Caco-2 (cell line): ENCODE measurements at regions not wholly inside any gene's neighbourhood (a gene's known extent, or its start where the extent isn't known, plus 50 kb on each side); places are given as distances from the start of the nearest gene placed in this dataset.

Experiments
- BruUV-seq: library from RNA; stranded (reverse); fragments of 400-500 nt; replicated peaks from 2 replicates; lab custom pipeline; 2021; lab: Mats Ljungman, UMichigan
- CTCF ChIA-PET: fragments of 300-600 bp; sonication (Branson Sonifier 250); formaldehyde crosslinking; loops from one replicate; lab custom pipeline; 2022; ENCODE audit warnings: antibody characterized with exemption; lab: Charles Lee
- POLR2A ChIA-PET: fragments of 300-600 bp; sonication (Branson Sonifier 250); formaldehyde crosslinking; loops from one replicate; lab custom pipeline; 2022; ENCODE audit warnings: antibody characterized with exemption; lab: Charles Lee
- DNase-seq, 2 experiments: peaks; one replicate each; pipeline versions ENCODE4 v3.0.0 to v3.0.0-alpha.2; 2020 to 2022
- H3K27me3 ChIP-seq: replicated peaks from 2 replicates; pipeline ENCODE4 v1.6.0; 2011; ENCODE audit warnings: low read length; ENCODE audit not compliant: control insufficient read depth, insufficient read depth
- H3K36me3 ChIP-seq: 2 replicates; pipeline ENCODE4 v1.5.1; 2011; ENCODE audit warnings: low read length; ENCODE audit not compliant: control insufficient read depth, insufficient read depth
- H3K4me1 ChIP-seq: fragments of 250-450 bp; sonication (Bioruptor Pico); 2 replicates; pipeline ENCODE4 v1.5.1; 2020; ENCODE audit warnings: mild to moderate bottlenecking
- H3K4me3 ChIP-seq: 2 replicates; pipeline ENCODE4 v1.5.1; 2011; ENCODE audit warnings: low read depth, mild to moderate bottlenecking, control low read depth, low read length
- H3K9me3 ChIP-seq: fragments of 250-450 bp; sonication (Bioruptor Pico); 2 replicates; pipeline ENCODE4 v1.5.1; 2020; ENCODE audit warnings: mild to moderate bottlenecking, moderate library complexity
- H3K27ac Mint-ChIP-seq: one replicate; pipeline ENCODE4 v1.8.0; 2022; ENCODE audit warnings: mixed read lengths; ENCODE audit not compliant: unreplicated experiment
- H3K27me3 Mint-ChIP-seq: one replicate; pipeline ENCODE4 v1.8.0; 2022; ENCODE audit warnings: mixed read lengths; ENCODE audit not compliant: insufficient read depth, unreplicated experiment
- H3K36me3 Mint-ChIP-seq: one replicate; pipeline ENCODE4 v1.8.0; 2022; ENCODE audit warnings: mild to moderate bottlenecking, mixed read lengths; ENCODE audit not compliant: insufficient read depth, unreplicated experiment
- H3K4me1 Mint-ChIP-seq: one replicate; pipeline ENCODE4 v1.8.0; 2022; ENCODE audit warnings: low read depth, mixed read lengths; ENCODE audit not compliant: unreplicated experiment
- H3K4me3 Mint-ChIP-seq: one replicate; pipeline ENCODE4 v1.8.0; 2022; ENCODE audit warnings: mild to moderate bottlenecking, moderate library complexity, mixed read lengths; ENCODE audit not compliant: unreplicated experiment
- H3K9me3 Mint-ChIP-seq: one replicate; pipeline ENCODE4 v1.8.0; 2022; ENCODE audit warnings: mixed read lengths; ENCODE audit not compliant: unreplicated experiment
- CTCF ChIP-seq, 2 experiments: fragments of 200-600 bp in 1 of 2; IDR thresholded peaks; 1 replicate in 1 of 2; 2 replicates in 1 of 2; pipeline versions ENCODE4 v1.5.1 to v1.8.0; 2011 to 2022; ENCODE audit warnings: antibody characterized with exemption in 1 of 2, control low read depth in 1 of 2, inconsistent platforms in 1 of 2, low read depth in 1 of 2, low read length in 1 of 2, mild to moderate bottlenecking in 1 of 2, moderate library complexity in 1 of 2; ENCODE audit not compliant: insufficient read depth in 1 of 2, severe bottlenecking in 1 of 2, unreplicated experiment in 1 of 2
- intact Hi-C: fragments of 100-400 bp; cut with micrococcal nuclease; formaldehyde crosslinking; loops from one replicate; pipeline ENCODE4 v1.10.0; 2022; ENCODE audit not compliant: unreplicated experiment

GRCh38 chr19:31421082-31421481 lies 71.8 kb upstream of the TSHZ3 start:
- H3K4me3 Mint-ChIP-seq = no peak overlapping the region
- no peaks in the 10 kb centered on the region for H3K9me3 ChIP-seq
- H3K27me3 ChIP-seq = no peaks in the 10 kb centered on the region
- intact Hi-C loops = no loop called here
- peaks cover 14% of the 10 kb centered on the region for H3K27me3 Mint-ChIP-seq
- no peaks in the 10 kb centered on the region for H3K36me3 Mint-ChIP-seq
- H3K4me1 Mint-ChIP-seq = no peaks in the 10 kb centered on the region
- no peaks in the 10 kb centered on the region for H3K4me1 ChIP-seq
- no peak overlapping the region for H3K4me3 ChIP-seq
- POLR2A ChIA-PET = no interaction called here
- CTCF ChIA-PET = no interaction called here
- TF ChIP-seq CTCF (IDR thresholded peaks at IDR 0.05; ENCODE audit: insufficient read depth in 1 of 2, low read depth in 1 of 2, low read length in 1 of 2, severe bottlenecking in 1 of 2, unreplicated experiment in 1 of 2) = no peak
- no TSS peak for BruUV-seq
- DNase-seq = no peak
- H3K36me3 ChIP-seq = no peaks in the 10 kb centered on the region
- no peaks in the 10 kb centered on the region for H3K9me3 Mint-ChIP-seq
- H3K27ac Mint-ChIP-seq = no peak overlapping the region

DNA sequence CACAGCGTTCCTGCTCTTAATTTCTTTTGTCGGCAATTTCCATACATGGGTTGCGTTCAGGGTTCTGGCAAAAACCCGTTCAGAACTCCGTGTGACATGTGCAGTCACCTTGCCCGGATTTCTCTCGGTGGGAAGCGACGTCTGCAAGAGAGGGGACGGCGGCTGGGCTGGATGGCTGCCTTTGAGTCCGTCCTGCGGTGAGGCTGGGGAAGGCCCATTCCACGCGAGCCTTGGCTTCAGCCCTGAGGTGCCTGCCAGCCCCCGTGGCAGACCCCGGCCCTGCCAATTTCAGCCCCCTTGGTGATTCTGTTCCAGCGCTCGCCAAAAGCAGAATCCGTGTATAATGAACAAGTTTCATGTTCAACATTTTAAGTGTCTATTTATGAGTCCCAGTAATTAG lies 72.6 kb upstream of the TSHZ3 start:
- no peak for TF ChIP-seq CTCF (IDR thresholded peaks at IDR 0.05; ENCODE audit: insufficient read depth in 1 of 2, low read depth in 1 of 2, low read length in 1 of 2, severe bottlenecking in 1 of 2, unreplicated experiment in 1 of 2)
- Mint-ChIP-seq H3K9me3 (no peaks in the 10 kb centered on the region), H3K27ac (no peak overlapping the region), H3K36me3 (no peaks in the 10 kb centered on the region), H3K27me3 (peaks cover 14% of the 10 kb centered on the region), H3K4me3 (no peak overlapping the region), H3K4me1 (no peaks in the 10 kb centered on the region)
- BruUV-seq = no TSS peak
- CTCF ChIA-PET = no interaction called here
- Histone ChIP-seq H3K36me3 (no peaks in the 10 kb centered on the region), H3K4me3 (no peak overlapping the region), H3K27me3 (no peaks in the 10 kb centered on the region), H3K4me1 (no peaks in the 10 kb centered on the region), H3K9me3 (no peaks in the 10 kb centered on the region)
- intact Hi-C loops = no loop called here
- POLR2A ChIA-PET = no interaction called here
- no peak for DNase-seq

DNA sequence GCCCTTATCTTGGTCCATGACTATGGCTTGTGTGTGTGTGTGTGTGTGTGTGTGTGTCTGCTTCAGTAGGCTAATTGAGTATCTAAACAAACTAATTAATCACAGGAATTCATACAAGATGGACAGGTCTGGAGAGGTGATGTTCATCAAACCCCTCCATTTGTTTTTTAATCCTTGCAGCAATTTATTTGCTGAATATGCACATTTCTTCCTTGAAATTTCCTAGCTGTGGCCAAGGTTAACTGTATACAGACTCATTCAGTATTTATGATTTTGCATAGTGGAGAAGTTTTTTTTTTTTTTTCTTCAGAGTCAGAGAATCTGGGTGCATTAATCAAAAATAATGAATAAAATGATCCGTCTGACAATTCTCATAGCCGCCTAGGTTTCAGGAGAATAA lies 74.7 kb upstream of the TSHZ3 start:
- H3K36me3 Mint-ChIP-seq = no peaks in the 10 kb centered on the region
- Histone ChIP-seq H3K9me3 (no peaks in the 10 kb centered on the region), H3K4me1 (no peaks in the 10 kb centered on the region), H3K27me3 (no peaks in the 10 kb centered on the region), H3K4me3 (no peak overlapping the region), H3K36me3 (no peaks in the 10 kb centered on the region)
- no TSS peak for BruUV-seq
- no peak for TF ChIP-seq CTCF (IDR thresholded peaks at IDR 0.05; ENCODE audit: insufficient read depth in 1 of 2, low read depth in 1 of 2, low read length in 1 of 2, severe bottlenecking in 1 of 2, unreplicated experiment in 1 of 2)
- intact Hi-C loops = no loop called here
- ChIA-PET CTCF (no interaction called here), POLR2A (no interaction called here)
- H3K9me3 Mint-ChIP-seq = no peaks in the 10 kb centered on the region
- H3K4me1 Mint-ChIP-seq = no peaks in the 10 kb centered on the region
- no peak for DNase-seq
- H3K27ac Mint-ChIP-seq = no peak overlapping the region
- peaks cover 14% of the 10 kb centered on the region for H3K27me3 Mint-ChIP-seq
- no peak overlapping the region for H3K4me3 Mint-ChIP-seq
